OCI-LY1 (cell line): ENCODE measurements at regions not wholly inside any gene's neighbourhood (a gene's known extent, or its start where the extent isn't known, plus 50 kb on each side); places are given as distances from the start of the nearest gene placed in this dataset.

Experiments
- H2AFZ ChIP-seq: fragments of 200-600 bp; sonication (generic), shearing (Covaris generic); 2 replicates; pipeline ENCODE4 v1.6.0; 2014; ENCODE audit warnings: antibody characterized with exemption, mild to moderate bottlenecking, low read length
- H3F3A ChIP-seq: fragments of 200-600 bp; sonication (generic), shearing (Covaris generic); 2 replicates; pipeline ENCODE4 v1.6.0; 2014; ENCODE audit warnings: mild to moderate bottlenecking, antibody characterized with exemption, low read length, moderate library complexity; ENCODE audit not compliant: insufficient read depth
- H3K27ac ChIP-seq: fragments of 200-600 bp; sonication (generic); 2 replicates; pipeline ENCODE4 v1.5.1; 2014; ENCODE audit warnings: low read length, mixed run types, mild to moderate bottlenecking, low read depth; ENCODE audit not compliant: poor library complexity, severe bottlenecking
- H3K27me3 ChIP-seq: fragments of 200-600 bp; sonication (generic); 2 replicates; pipeline ENCODE4 v1.6.0; 2014; ENCODE audit warnings: antibody characterized with exemption, mild to moderate bottlenecking, low read length, moderate library complexity; ENCODE audit not compliant: insufficient read depth
- H3K36me3 ChIP-seq: fragments of 200-600 bp; sonication (generic); 2 replicates; pipeline ENCODE4 v1.6.1; 2014; ENCODE audit warnings: mild to moderate bottlenecking, antibody characterized with exemption, low read length, moderate library complexity, mixed read lengths; ENCODE audit not compliant: insufficient read depth
- H3K4me1 ChIP-seq: fragments of 200-600 bp; sonication (generic); 2 replicates; pipeline ENCODE4 v1.5.1; 2014; ENCODE audit warnings: mild to moderate bottlenecking, low read length, moderate library complexity; ENCODE audit not compliant: insufficient read depth, severe bottlenecking
- H3K4me2 ChIP-seq: fragments of 200-600 bp; sonication (generic), shearing (Covaris generic); 2 replicates; pipeline ENCODE4 v1.6.1; 2014; ENCODE audit warnings: low read length
- H3K4me3 ChIP-seq: fragments of 200-600 bp; sonication (generic); 2 replicates; pipeline ENCODE4 v1.5.1; 2014; ENCODE audit warnings: low read length, low read depth, mild to moderate bottlenecking, mixed read lengths; ENCODE audit not compliant: poor library complexity, severe bottlenecking
- H3K79me2 ChIP-seq: fragments of 200-600 bp; shearing (Covaris generic); 2 replicates; pipeline ENCODE4 v1.6.1; 2016; ENCODE audit warnings: mixed run types, low read length, mixed read lengths; ENCODE audit not compliant: insufficient read depth
- H3K9ac ChIP-seq: fragments of 200-600 bp; sonication (generic), shearing (Covaris generic); 2 replicates; pipeline ENCODE4 v1.6.1; 2014; ENCODE audit warnings: mild to moderate bottlenecking, low read length, mixed read lengths
- H3K9me2 ChIP-seq: fragments of 200-600 bp; sonication (generic), shearing (Covaris generic); 2 replicates; pipeline ENCODE4 v1.6.1; 2014; ENCODE audit warnings: low read depth, mild to moderate bottlenecking, low read length, mixed read lengths
- H3K9me3 ChIP-seq: fragments of 200-600 bp; shearing (Covaris generic); 2 replicates; pipeline ENCODE4 v1.6.1; 2014; ENCODE audit warnings: low read length, mixed read lengths
- H4K20me1 ChIP-seq: fragments of 200-600 bp; sonication (generic), shearing (Covaris generic); 2 replicates; pipeline ENCODE4 v1.6.0; 2016; ENCODE audit warnings: mild to moderate bottlenecking, low read length; ENCODE audit not compliant: insufficient read depth
- CTCF ChIP-seq: fragments of 200-600 bp; sonication (generic), shearing (Covaris generic); IDR thresholded peaks from 2 replicates; pipeline ENCODE4 v1.5.1; 2017; ENCODE audit warnings: mild to moderate bottlenecking, antibody characterized with exemption, low read length, moderate library complexity, mixed read lengths
- EZH2 ChIP-seq: fragments of 200-600 bp; sonication (generic), shearing (Covaris generic); IDR thresholded peaks from 2 replicates; pipeline ENCODE4 v1.8.0; 2017; ENCODE audit warnings: borderline replicate concordance, mixed run types, mild to moderate bottlenecking, antibody characterized with exemption, low read length, moderate library complexity, mixed read lengths

GRCh38 chr2:5250482-5250881 is 441.7 kb upstream of the SOX11 start:
- no peak for TF ChIP-seq CTCF
- TF ChIP-seq EZH2: no peak
- no peak overlapping the region for H3K4me3 ChIP-seq
- no peaks in the 10 kb centered on the region for H3K79me2 ChIP-seq
- no peak overlapping the region for H3K9ac ChIP-seq
- H3K27ac ChIP-seq: no peak overlapping the region
- no peaks in the 10 kb centered on the region for H3K4me1 ChIP-seq
- no peaks in the 10 kb centered on the region for H3F3A ChIP-seq
- no peak overlapping the region for H2AFZ ChIP-seq
- H3K9me2 ChIP-seq: no peaks in the 10 kb centered on the region
- H4K20me1 ChIP-seq: no peaks in the 10 kb centered on the region
- no peak overlapping the region for H3K4me2 ChIP-seq
- no peaks in the 10 kb centered on the region for H3K36me3 ChIP-seq
- no peaks in the 10 kb centered on the region for H3K27me3 ChIP-seq
- no peaks in the 10 kb centered on the region for H3K9me3 ChIP-seq

- H3K9me2 ChIP-seq: no peaks in the 10 kb centered on the region
- no peaks in the 10 kb centered on the region for H3F3A ChIP-seq
- H3K79me2 ChIP-seq: no peaks in the 10 kb centered on the region
- no peak overlapping the region for H3K9ac ChIP-seq
- no peak overlapping the region for H3K4me3 ChIP-seq
- no peaks in the 10 kb centered on the region for H4K20me1 ChIP-seq
- H3K27ac ChIP-seq: no peak overlapping the region
- H2AFZ ChIP-seq: no peak overlapping the region
- no peak overlapping the region for H3K4me2 ChIP-seq
- TF ChIP-seq CTCF (no peak), EZH2 (no peak)
- H3K9me3 ChIP-seq: no peaks in the 10 kb centered on the region
- H3K36me3 ChIP-seq: no peaks in the 10 kb centered on the region
- no peaks in the 10 kb centered on the region for H3K4me1 ChIP-seq
- no peaks in the 10 kb centered on the region for H3K27me3 ChIP-seq
Measured at GRCh38 chr2:5253263-5253662, 438.9 kb upstream of the SOX11 start.

- Histone ChIP-seq H3F3A (no peaks in the 10 kb centered on the region), H3K4me3 (no peak overlapping the region), H3K9me2 (no peaks in the 10 kb centered on the region), H3K79me2 (no peaks in the 10 kb centered on the region), H3K4me2 (no peak overlapping the region), H2AFZ (no peak overlapping the region), H3K27ac (no peak overlapping the region), H3K4me1 (no peaks in the 10 kb centered on the region), H3K27me3 (no peaks in the 10 kb centered on the region), H3K36me3 (no peaks in the 10 kb centered on the region), H3K9me3 (no peaks in the 10 kb centered on the region), H4K20me1 (no peaks in the 10 kb centered on the region), H3K9ac (no peak overlapping the region)
- TF ChIP-seq CTCF: no peak
- no peak for TF ChIP-seq EZH2
Measured at GRCh38 chr2:5254791-5255332, 437.3 kb upstream of the SOX11 start.
